GM18951 (cell line): ENCODE measurements at regions not wholly inside any gene's neighbourhood (a gene's known extent, or its start where the extent isn't known, plus 50 kb on each side); places are given as distances from the start of the nearest gene placed in this dataset.
"Not testable (repeated sequence)": the region's sequence is repeated elsewhere in the genome, so short reads cannot be mapped to it uniquely, and the experiment has no call there.

ENCODE experiments used
- POLR2A ChIP-seq: IDR thresholded peaks from 4 replicates; pipeline ENCODE4 v1.6.1; 2011; ENCODE audit warnings: mild to moderate bottlenecking; ENCODE audit not compliant: insufficient read length, insufficient read depth; ENCODE audit errors: extremely low read depth
- in situ Hi-C: fragments of 300-500 bp; cut with MboI; formaldehyde crosslinking; loops from one replicate; pipeline ENCODE4 v1.12.0; 2022; ENCODE audit warnings: low sequenced_read_pairs, mixed read lengths, inconsistent platforms; ENCODE audit not compliant: unreplicated experiment

DNA sequence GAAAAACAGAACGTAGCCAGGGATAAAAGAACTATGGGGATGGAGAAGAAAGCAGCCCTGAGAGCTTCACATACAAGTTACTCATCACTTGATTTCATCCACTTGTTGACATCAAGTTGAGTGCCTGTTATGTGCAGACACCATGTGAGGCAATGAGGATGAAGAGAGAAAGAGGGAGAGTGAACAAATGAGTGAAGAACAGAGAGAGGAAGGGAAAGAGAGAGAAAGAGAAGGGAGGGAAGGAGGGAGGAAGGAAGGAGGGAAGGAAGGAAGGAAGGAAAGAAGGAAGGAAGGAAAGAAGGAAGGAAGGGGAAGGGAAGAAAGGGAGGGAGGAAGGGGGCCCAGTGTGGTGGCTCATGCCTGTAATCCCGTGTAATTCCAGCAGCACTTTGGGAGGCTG, 72.3 kb upstream of the SMAD3 start:
- in situ Hi-C loops: no loop called here
- no peak for TF ChIP-seq POLR2A

DNA sequence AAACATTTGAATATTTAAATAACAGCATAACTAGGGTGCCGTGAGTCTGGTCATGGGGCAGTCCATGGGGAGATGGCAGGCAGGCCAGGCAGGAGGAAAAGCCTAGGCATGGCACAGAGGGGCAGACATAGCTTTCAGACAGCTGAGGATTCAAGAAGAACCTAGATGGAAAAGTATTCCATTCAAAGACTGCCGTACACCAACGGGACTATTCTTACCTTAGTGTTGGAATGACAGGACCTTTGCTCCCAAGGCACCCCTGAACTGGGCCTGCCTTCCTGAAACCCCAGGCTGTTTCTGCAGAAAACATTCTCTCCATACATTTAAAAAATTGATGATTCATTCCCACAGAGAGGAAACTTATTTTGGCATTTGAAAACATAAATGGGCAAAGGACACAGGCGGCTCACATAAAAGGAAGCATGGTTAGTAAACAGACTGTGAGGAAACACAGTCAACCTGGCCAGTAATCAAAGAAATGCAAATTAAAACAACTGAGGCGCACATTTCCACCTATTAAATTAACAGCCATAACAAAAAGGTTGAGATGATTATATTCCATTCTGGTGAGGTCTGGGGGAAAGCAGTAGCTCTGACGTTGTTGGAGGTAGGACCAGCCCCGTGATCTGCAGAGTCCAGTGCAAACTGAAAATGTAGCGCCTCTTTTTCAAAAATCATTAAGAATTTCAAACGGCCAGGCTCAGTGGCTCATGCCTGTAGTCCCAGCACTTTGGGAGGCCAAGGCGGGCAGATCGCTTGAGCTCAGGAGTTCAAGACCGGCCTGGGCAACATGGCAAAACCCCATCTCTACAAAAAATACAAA, 71.3 kb upstream of the SMAD3 start:
- in situ Hi-C loops: no loop called here
- no peak for TF ChIP-seq POLR2A

GRCh38 chr15:66994927-66995656, 70.3 kb upstream of the SMAD3 start:
- TF ChIP-seq POLR2A: no peak
- in situ Hi-C loops: no loop called here

- in situ Hi-C loops: no loop called here
- no peak for TF ChIP-seq POLR2A
These were observed 69.3 kb upstream of the SMAD3 start for GRCh38 chr15:66996094-66996493.

DNA sequence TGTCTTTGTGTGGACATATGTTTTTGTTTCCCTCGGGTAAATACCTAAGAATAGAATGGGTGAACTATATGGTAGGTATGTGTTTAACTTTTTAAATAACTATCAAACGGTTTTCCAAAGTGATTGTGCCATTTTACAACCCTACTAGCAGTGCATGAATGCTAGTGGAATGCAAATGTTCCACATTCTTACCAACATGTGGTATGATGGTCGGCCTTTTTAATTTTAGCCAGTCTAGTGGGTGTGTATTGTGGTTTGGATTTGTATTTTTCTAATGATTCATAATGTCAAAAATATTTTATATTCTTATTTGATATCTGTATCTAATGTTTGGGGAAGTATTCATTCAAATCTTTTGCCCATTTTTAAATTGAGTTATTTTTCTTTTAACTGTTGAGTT, 68.2 kb upstream of the SMAD3 start:
- in situ Hi-C loops: no loop called here
- no peak for TF ChIP-seq POLR2A

DNA sequence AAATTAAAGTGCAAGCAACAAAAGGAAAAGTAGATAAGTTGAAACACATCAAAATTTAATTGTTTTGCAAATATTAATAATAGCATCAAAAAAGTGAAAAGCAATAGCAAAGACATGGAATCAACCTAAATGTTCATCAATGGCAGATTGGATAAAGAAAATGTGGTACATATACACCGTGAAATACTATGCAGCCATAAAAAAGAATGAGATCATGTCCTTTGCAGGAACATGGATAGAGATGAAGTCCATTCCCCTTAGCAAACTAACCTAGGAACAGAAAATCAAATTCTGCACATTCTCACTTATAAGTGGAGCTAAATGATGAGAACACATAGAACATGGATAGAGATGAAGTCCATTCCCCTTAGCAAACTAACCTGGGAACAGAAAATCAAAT, 67.2 kb upstream of the SMAD3 start:
- in situ Hi-C loops: not testable (repeated sequence)

DNA sequence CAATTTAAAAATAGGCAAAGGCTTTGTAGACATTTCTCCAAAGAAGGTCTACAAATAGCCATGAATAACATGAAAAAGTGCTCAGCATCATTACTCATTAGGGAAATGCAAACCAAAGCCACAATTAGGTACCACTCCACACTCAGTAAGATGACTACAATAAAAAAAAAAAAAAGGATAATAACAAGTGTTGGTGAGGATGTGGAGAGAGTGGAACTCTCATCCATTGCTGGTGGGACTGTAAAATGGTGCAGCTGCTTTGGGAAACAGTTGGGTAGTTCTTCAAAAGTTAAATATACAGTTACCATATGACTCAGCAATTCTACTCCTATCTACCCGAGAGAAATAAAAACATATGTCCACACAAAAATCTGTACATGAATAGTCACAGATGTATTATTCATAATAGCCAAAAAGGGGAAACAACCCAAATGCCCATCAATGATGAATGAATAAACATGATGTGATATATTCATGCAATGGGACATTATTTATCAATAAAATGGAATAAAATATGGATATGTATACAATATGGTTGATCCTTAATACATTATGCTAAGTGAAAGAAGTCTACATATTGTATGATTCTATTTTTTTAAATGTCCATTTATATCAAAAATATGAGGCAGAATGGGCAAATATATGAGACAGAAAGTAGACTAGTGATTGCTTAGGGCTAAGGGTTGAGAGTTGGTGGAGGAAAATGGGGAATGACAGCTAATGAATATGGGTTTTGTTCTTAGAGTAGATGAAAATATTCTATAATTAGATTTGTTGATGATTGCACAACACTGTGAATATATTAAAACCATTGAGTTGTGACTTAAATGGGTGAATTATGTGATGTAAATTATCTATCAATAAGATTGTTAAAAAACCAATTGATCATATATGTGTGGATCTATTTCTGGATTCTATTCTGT, 66.1 kb upstream of the SMAD3 start:
- in situ Hi-C loops: no loop called here
- no peak for TF ChIP-seq POLR2A

DNA sequence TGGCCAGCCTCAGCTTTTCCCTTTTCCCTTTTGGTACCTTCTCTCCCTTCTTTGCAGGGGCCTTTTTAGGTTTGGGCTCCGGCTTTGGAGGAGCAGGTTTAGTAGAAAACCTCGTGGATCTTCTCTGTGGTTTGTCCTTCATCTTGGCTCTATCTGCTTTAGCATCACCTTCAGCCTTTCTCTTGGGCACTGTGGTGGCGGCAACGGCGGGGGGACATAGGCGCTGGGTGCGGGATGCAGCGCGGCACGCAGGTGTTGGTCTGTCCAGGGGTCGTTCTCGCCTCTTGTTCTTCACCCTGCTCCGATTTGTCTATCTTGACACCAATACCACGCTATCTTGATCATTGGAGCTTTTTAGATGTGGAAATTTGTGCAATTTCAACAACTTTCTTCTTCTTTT, 64.5 kb upstream of the SMAD3 start:
- in situ Hi-C loops: no loop called here

DNA sequence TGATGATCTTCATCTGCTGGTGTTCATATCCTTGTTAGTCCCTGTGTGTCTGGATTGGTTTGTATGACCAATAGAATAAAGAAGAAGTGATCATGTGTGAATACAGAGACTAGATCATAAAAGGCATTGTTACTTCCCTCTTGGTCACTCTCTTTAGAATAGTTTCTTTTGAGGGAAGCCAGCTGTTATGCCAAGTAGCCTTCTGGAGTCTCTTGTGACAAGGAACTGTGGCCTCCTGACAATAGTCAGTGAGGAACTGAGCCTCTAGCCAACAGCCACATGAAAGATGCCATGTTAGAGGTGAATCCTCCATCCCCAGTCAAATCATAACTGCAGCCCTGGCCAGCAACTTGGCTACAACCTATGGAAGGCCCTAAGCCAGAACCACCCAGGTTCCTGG, 63.0 kb upstream of the SMAD3 start:
- in situ Hi-C loops: no loop called here
- no peak for TF ChIP-seq POLR2A

More for the DNA sequence above, 64.5 kb upstream of the SMAD3 start:
- no peak for TF ChIP-seq POLR2A

DNA sequence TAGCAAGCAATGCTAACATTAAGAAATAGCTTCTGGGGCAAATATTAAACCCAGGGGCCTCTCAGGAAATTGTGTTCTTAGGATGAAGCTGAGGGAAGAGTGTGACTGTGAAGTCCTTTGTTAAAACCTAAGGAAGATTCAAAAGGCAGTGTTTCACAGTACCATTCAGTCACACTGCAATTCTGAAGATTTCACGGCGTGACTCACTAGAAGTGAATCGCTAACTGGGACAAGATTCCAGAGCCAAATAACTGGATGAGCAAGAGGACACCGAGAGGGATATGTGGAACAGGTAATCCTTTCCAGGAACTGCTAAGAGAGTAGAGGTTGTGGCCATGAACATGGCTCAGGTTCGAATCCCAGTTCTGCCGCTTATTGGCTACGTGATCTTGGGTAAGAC, 61.8 kb upstream of the SMAD3 start:
- TF ChIP-seq POLR2A: no peak
- in situ Hi-C loops: no loop called here

- in situ Hi-C loops: no loop called here
- no peak for TF ChIP-seq POLR2A
These were observed 61.3 kb upstream of the SMAD3 start for GRCh38 chr15:67004142-67004541.

DNA sequence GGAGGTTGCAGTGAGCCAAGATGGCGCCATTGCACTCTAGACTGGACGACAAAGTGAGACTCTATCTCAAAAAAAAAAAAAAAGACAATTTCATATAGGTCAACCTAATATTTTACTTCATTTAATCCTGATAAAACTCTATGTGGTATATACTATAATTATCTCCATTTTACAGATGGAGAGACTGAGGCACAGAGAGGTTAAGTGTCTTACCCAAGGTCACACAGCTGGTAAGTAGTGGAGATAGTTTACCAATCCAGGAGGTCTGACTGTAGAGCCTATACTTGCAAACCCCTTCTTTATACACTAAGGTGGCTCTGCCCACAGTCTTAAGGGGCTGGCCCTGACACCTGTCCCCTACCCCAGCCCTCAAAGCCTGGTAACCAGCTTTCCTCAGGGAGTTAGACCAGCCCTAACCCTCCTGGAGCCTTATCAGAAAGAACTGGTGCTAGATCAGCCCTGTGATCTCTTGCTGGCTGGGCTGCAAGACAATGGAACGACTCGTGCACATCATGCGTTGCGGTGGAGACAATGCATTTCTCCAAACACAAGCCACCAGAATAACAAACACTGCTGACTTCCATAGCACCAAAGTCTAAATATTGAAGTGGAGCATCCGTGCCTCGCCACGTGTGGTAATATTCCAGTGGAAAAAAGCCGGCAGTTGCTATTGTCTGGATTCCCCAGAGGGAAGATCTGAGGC, 60.0 kb upstream of the SMAD3 start:
- in situ Hi-C loops: no loop called here
- no peak for TF ChIP-seq POLR2A
